ENCODE measurements at regions not wholly inside any gene's neighbourhood (a gene's known extent, or its start where the extent isn't known, plus 50 kb on each side); places are given as distances from the start of the nearest gene placed in this dataset.

DNA sequence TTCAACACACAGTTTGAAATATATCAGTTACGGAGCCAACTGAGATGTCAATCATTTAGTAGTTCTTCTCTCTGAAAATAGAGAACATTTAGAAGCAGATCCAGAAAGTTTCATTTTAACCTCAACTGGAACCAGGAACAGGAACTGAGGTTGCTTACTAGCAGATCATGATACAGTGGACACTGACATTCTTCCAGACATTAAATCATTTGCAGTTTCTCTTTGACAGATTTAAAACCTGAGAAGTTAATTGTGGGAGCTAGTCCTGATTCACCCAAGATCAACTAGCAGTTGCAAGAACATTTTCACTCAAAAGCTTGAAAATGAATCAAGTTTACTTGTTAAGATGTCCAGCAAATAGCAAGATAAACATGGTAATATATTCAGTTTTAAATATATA lies 135.4 kb downstream of the SLC17A6 start:
- WGBS, 2 donors: 89 to 95% methylated on average over 1 of the region's 1 CpG
- Histone ChIP-seq H3K27ac (no peak overlapping the region), H3K9me3 (no peaks in the 10 kb centered on the region)

DNA sequence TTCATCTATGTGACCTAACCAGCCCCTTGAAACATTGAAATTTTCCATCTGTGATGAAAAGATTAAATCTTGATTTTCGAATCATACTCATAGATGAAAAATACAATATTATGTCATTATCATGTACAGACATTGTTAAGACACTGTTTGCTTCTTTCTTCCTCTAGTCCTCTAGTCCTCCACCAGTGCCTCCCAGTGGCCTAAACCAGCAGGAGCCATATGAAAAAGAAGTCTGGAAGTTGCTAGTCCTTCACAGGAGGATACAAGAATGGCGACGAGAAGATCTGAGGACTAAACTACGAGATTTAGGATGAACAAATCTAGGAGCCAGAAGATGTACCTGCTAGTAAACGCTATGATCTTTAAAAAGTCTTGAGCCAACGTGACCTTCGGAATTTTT lies 134.1 kb downstream of the SLC17A6 start:
- H3K27ac ChIP-seq: no peak overlapping the region
- H3K4me3 ChIP-seq: no peak overlapping the region
- no peaks in the 10 kb centered on the region for H3K27me3 ChIP-seq
- H3K9me3 ChIP-seq: no peaks in the 10 kb centered on the region
- TF ChIP-seq POLR2A (IDR thresholded peaks at IDR 0.05) (no peak), EP300 (IDR thresholded peaks at IDR 0.05) (no peak)
- TF ChIP-seq, protein P1, sequence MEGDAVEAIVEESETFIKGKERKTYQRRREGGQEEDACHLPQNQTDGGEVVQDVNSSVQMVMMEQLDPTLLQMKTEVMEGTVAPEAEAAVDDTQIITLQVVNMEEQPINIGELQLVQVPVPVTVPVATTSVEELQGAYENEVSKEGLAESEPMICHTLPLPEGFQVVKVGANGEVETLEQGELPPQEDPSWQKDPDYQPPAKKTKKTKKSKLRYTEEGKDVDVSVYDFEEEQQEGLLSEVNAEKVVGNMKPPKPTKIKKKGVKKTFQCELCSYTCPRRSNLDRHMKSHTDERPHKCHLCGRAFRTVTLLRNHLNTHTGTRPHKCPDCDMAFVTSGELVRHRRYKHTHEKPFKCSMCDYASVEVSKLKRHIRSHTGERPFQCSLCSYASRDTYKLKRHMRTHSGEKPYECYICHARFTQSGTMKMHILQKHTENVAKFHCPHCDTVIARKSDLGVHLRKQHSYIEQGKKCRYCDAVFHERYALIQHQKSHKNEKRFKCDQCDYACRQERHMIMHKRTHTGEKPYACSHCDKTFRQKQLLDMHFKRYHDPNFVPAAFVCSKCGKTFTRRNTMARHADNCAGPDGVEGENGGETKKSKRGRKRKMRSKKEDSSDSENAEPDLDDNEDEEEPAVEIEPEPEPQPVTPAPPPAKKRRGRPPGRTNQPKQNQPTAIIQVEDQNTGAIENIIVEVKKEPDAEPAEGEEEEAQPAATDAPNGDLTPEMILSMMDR (IDR thresholded peaks at IDR 0.05): no peak
- no peaks in the 10 kb centered on the region for H3K4me1 ChIP-seq
- no peaks in the 10 kb centered on the region for H3K36me3 ChIP-seq
- WGBS, 2 donors: 88 to 90% methylated on average over 7 of the region's 7 CpGs
- no peak for DNase-seq (ENCODE audit: low spot score in 2 of 2)

More for the DNA sequence above, 135.4 kb downstream of the SLC17A6 start:
- H3K4me1 ChIP-seq: no peaks in the 10 kb centered on the region
- no peaks in the 10 kb centered on the region for H3K36me3 ChIP-seq
- DNase-seq (ENCODE audit: low spot score in 2 of 2): no peak
- no peak overlapping the region for H3K4me3 ChIP-seq
- no peak for TF ChIP-seq EP300 (IDR thresholded peaks at IDR 0.05)
- TF ChIP-seq POLR2A (IDR thresholded peaks at IDR 0.05): no peak
- TF ChIP-seq, protein P1 (IDR thresholded peaks at IDR 0.05): no peak
- H3K27me3 ChIP-seq: no peaks in the 10 kb centered on the region

DNA sequence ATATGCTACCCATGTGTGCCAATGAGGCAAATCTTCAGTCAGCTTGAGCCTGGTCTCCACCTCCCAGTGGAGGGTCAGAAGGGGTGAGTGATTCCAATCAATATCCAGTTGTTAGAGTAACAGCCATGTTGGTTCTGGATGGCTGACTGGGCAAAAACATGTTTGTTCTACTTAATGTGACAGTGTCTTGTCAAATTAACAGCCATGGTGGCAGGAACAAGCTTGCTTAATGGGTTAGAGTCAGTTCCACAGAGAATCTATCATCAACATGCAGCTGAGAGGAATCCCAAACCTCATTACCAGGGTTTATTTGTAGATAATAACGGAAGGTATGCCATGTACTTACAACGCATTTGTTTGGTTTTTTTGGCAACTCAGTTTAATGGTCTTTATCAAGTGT lies 133.2 kb downstream of the SLC17A6 start:
- no peak overlapping the region for H3K27ac ChIP-seq
- TF ChIP-seq POLR2A (IDR thresholded peaks at IDR 0.05): no peak
- no peak for TF ChIP-seq EP300 (IDR thresholded peaks at IDR 0.05)
- TF ChIP-seq, protein P1 (IDR thresholded peaks at IDR 0.05): no peak
- WGBS, 2 donors: 69 to 83% methylated on average over 2 of the region's 2 CpGs
- DNase-seq (ENCODE audit: low spot score in 2 of 2): no peak
- H3K9me3 ChIP-seq: no peaks in the 10 kb centered on the region
- H3K4me3 ChIP-seq: no peak overlapping the region
- no peaks in the 10 kb centered on the region for H3K27me3 ChIP-seq
- no peaks in the 10 kb centered on the region for H3K4me1 ChIP-seq
- H3K36me3 ChIP-seq: no peaks in the 10 kb centered on the region

DNA sequence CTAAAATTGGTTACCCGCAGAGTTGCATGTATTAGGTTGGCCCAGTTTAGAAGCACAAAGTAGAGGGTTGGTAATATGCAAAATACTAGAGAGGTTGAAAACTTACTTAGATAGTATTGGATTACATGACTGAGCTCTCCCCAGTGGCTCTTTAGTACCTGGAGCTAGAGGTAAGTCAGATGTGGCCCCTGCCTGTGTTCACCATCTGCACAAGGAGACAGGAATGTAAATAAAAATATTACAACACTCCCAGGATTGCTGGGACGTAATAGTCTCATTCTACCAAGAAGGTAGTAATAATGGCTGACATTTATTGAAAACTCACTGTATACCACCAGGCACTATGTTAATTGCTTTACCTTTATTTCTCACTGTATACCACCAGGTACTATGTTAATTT lies 129.6 kb downstream of the SLC17A6 start:
- no peak for DNase-seq (ENCODE audit: low spot score in 2 of 2)
- Histone ChIP-seq H3K9me3 (no peaks in the 10 kb centered on the region), H3K27me3 (no peaks in the 10 kb centered on the region), H3K36me3 (no peaks in the 10 kb centered on the region), H3K4me3 (no peak overlapping the region), H3K27ac (no peak overlapping the region), H3K4me1 (no peaks in the 10 kb centered on the region)
- 93 to 98% methylated on average over 2 of the region's 2 CpGs for WGBS, 2 donors
- no peak for TF ChIP-seq EP300 (IDR thresholded peaks at IDR 0.05)
- TF ChIP-seq, protein P1 (IDR thresholded peaks at IDR 0.05): no peak
- no peak for TF ChIP-seq POLR2A (IDR thresholded peaks at IDR 0.05)

DNA sequence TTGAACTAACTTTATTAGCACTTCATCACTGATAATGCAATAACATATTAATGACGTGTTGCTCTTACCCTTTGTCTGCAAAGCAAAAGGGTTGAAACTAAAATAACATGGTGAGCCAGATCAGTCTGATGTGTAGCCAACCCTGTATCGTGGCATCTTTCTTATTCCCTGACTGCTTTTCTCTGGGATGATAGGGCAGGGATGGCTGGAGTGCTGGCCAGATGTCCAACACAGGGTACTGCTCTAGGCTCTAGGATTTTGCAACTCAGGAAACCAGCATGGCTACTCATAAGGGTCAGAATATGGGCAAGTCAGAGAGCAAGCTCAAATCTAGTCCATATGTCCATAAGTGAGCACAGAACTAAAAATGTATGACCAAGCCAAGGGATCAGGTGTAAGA lies 129.1 kb downstream of the SLC17A6 start:
- TF ChIP-seq EP300 (IDR thresholded peaks at IDR 0.05) (no peak), POLR2A (IDR thresholded peaks at IDR 0.05) (no peak)
- TF ChIP-seq, protein P1 (IDR thresholded peaks at IDR 0.05): no peak
- no peak overlapping the region for H3K27ac ChIP-seq
- WGBS, 2 donors: 85 to 89% methylated on average over 2 of the region's 2 CpGs
- H3K4me3 ChIP-seq: no peak overlapping the region
- DNase-seq (ENCODE audit: low spot score in 2 of 2): no peak
- H3K36me3 ChIP-seq: no peaks in the 10 kb centered on the region
- no peaks in the 10 kb centered on the region for H3K27me3 ChIP-seq
- H3K9me3 ChIP-seq: no peaks in the 10 kb centered on the region
- no peaks in the 10 kb centered on the region for H3K4me1 ChIP-seq
